ENCODE measurements at regions not wholly inside any gene's neighbourhood (a gene's known extent, or its start where the extent isn't known, plus 50 kb on each side); places are given as distances from the start of the nearest gene placed in this dataset.

DNA sequence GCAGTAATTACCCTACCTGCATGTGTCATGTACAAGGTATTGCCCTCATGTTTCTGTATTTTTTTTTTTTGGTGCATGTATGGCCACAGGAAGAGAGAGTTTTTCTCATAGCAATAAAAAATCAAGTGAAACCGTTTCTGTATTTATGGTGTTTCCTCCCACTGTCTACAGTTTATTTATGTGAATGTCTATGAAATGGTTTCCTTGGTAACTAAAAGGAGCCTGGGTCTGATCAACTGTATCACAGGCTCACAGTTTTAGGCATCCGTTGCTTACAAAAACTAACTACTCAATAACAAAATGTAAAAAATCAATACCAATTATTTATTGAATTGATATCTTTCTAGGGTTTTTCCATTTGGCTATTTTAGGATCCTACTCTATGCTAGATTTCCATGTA is 464.4 kb downstream of the TAF11L14 start:
- TF ChIP-seq, protein P1, sequence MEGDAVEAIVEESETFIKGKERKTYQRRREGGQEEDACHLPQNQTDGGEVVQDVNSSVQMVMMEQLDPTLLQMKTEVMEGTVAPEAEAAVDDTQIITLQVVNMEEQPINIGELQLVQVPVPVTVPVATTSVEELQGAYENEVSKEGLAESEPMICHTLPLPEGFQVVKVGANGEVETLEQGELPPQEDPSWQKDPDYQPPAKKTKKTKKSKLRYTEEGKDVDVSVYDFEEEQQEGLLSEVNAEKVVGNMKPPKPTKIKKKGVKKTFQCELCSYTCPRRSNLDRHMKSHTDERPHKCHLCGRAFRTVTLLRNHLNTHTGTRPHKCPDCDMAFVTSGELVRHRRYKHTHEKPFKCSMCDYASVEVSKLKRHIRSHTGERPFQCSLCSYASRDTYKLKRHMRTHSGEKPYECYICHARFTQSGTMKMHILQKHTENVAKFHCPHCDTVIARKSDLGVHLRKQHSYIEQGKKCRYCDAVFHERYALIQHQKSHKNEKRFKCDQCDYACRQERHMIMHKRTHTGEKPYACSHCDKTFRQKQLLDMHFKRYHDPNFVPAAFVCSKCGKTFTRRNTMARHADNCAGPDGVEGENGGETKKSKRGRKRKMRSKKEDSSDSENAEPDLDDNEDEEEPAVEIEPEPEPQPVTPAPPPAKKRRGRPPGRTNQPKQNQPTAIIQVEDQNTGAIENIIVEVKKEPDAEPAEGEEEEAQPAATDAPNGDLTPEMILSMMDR (IDR thresholded peaks at IDR 0.05; ENCODE audit: borderline replicate concordance, extremely low read depth, low read length, poor library complexity, severe bottlenecking) = no peak
- TF ChIP-seq EZH2 (IDR thresholded peaks at IDR 0.05; ENCODE audit: borderline replicate concordance, low read depth, low read length, severe bottlenecking) = no peak

All from DND-41 (cell line).